ENCODE measurements at regions not wholly inside any gene's neighbourhood (a gene's known extent, or its start where the extent isn't known, plus 50 kb on each side); places are given as distances from the start of the nearest gene placed in this dataset.

DNA sequence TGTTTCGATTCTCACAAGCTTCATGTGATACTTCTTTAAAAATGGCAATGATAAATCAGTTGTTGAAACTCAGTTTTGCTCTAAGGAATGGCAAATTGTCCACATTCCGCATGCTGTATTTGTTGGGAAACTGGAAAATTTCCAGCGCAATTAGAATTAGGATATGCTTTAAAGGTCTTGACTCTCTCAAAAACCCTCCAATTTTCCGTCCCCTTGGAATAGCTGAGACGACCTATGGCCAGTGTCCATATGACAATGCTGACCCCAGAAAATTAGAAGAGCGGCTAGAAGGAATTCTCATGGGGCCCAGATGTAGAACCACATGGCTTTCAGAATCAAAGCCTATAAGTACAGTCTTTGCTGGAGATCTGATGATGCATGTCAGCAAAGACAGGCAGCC lies 170.8 kb downstream of the TMEM18 start:
- no peak for TF ChIP-seq POLR2AphosphoS5 (IDR thresholded peaks at IDR 0.05; ENCODE audit: low read depth, low read length)
- no peak for TF ChIP-seq POLR2A (IDR thresholded peaks at IDR 0.05; ENCODE audit: borderline replicate concordance, extremely low read depth, insufficient read depth, insufficient read length)
- TF ChIP-seq, protein P1, sequence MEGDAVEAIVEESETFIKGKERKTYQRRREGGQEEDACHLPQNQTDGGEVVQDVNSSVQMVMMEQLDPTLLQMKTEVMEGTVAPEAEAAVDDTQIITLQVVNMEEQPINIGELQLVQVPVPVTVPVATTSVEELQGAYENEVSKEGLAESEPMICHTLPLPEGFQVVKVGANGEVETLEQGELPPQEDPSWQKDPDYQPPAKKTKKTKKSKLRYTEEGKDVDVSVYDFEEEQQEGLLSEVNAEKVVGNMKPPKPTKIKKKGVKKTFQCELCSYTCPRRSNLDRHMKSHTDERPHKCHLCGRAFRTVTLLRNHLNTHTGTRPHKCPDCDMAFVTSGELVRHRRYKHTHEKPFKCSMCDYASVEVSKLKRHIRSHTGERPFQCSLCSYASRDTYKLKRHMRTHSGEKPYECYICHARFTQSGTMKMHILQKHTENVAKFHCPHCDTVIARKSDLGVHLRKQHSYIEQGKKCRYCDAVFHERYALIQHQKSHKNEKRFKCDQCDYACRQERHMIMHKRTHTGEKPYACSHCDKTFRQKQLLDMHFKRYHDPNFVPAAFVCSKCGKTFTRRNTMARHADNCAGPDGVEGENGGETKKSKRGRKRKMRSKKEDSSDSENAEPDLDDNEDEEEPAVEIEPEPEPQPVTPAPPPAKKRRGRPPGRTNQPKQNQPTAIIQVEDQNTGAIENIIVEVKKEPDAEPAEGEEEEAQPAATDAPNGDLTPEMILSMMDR (IDR thresholded peaks at IDR 0.05 in 2 of 3, conservative IDR thresholded peaks at IDR 0.05 in 1 of 3; ENCODE audit: borderline replicate concordance in 1 of 3, insufficient read depth in 1 of 3, low read depth in 2 of 3, low read length in 2 of 3), result no peak
- TF ChIP-seq EZH2phosphoT487 (IDR thresholded peaks at IDR 0.05; ENCODE audit: borderline replicate concordance), result no peak
- TF ChIP-seq FOSL1 (IDR thresholded peaks at IDR 0.05; ENCODE audit: low read depth), result no peak
- TF ChIP-seq ELF1 (IDR thresholded peaks at IDR 0.05; ENCODE audit: borderline replicate concordance, low read depth), result no peak
- no peak for TF ChIP-seq RAD21 (IDR thresholded peaks at IDR 0.05; ENCODE audit: low read depth)
- TF ChIP-seq JUND (IDR thresholded peaks at IDR 0.05), result no peak

All from HCT116 (cell line).